ENCODE measurements at regions not wholly inside any gene's neighbourhood (a gene's known extent, or its start where the extent isn't known, plus 50 kb on each side); places are given as distances from the start of the nearest gene placed in this dataset.

DNA sequence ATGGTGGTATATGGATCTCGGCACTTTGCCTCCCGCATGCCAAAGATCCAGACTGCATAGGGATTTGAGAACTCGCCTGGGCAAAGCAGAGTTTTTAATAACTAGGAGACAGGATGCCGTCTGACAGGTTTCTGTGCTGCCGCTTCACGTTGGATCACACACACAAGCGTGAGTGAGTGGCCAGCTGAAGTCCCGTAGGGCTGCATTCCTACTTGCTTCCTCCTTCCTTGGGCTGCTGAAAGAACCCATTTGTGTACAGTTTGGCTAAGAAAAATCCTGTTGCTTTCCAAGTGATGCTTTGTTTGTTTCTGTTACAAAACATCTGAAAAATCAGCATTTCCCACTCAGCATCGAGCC, 604.3 kb upstream of the CFAP20DC start:
- TF ChIP-seq POLR2A (IDR thresholded peaks at IDR 0.05): no peak
- TF ChIP-seq, protein P1, sequence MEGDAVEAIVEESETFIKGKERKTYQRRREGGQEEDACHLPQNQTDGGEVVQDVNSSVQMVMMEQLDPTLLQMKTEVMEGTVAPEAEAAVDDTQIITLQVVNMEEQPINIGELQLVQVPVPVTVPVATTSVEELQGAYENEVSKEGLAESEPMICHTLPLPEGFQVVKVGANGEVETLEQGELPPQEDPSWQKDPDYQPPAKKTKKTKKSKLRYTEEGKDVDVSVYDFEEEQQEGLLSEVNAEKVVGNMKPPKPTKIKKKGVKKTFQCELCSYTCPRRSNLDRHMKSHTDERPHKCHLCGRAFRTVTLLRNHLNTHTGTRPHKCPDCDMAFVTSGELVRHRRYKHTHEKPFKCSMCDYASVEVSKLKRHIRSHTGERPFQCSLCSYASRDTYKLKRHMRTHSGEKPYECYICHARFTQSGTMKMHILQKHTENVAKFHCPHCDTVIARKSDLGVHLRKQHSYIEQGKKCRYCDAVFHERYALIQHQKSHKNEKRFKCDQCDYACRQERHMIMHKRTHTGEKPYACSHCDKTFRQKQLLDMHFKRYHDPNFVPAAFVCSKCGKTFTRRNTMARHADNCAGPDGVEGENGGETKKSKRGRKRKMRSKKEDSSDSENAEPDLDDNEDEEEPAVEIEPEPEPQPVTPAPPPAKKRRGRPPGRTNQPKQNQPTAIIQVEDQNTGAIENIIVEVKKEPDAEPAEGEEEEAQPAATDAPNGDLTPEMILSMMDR (IDR thresholded peaks at IDR 0.05): no peak

Measured in vagina (tissue), 2 donors.